ENCODE measurements at regions not wholly inside any gene's neighbourhood (a gene's known extent, or its start where the extent isn't known, plus 50 kb on each side); places are given as distances from the start of the nearest gene placed in this dataset.

- DNase-seq (ENCODE audit: extremely low read depth, low read depth), result no peak
- no peak for TF ChIP-seq CTCF (IDR thresholded peaks at IDR 0.05; ENCODE audit: low read depth, low read length)
Observed at GRCh38 chr15:25175789-25176615, 221.2 kb downstream of the SNRPN start.

GRCh38 chr15:25176616-25176923, 221.8 kb downstream of the SNRPN start:
- TF ChIP-seq CTCF (IDR thresholded peaks at IDR 0.05; ENCODE audit: low read depth, low read length), result no peak
- DNase-seq (ENCODE audit: extremely low read depth, low read depth), result no peak

- no peak for DNase-seq (ENCODE audit: extremely low read depth, low read depth)
- no peak for TF ChIP-seq CTCF (IDR thresholded peaks at IDR 0.05; ENCODE audit: low read depth, low read length)
Observed at GRCh38 chr15:25176991-25177954, 222.5 kb downstream of the SNRPN start.

GRCh38 chr15:25177955-25178801, 223.4 kb downstream of the SNRPN start:
- no peak for DNase-seq (ENCODE audit: extremely low read depth, low read depth)
- no peak for TF ChIP-seq CTCF (IDR thresholded peaks at IDR 0.05; ENCODE audit: low read depth, low read length)

GRCh38 chr15:25178835-25179672, 224.3 kb downstream of the SNRPN start:
- no peak for DNase-seq (ENCODE audit: extremely low read depth, low read depth)

More at GRCh38 chr15:25178835-25179672, 224.3 kb downstream of the SNRPN start:
- TF ChIP-seq CTCF (IDR thresholded peaks at IDR 0.05; ENCODE audit: low read depth, low read length), result no peak
